GM19452 (cell line): ENCODE measurements at regions not wholly inside any gene's neighbourhood (a gene's known extent, or its start where the extent isn't known, plus 50 kb on each side); places are given as distances from the start of the nearest gene placed in this dataset.

Source experiments
- ATAC-seq: cut with Tn5 transposase; IDR thresholded peaks from one replicate; pipeline ENCODE4 v1.9.1; 2021; ENCODE audit not compliant: unreplicated experiment

DNA sequence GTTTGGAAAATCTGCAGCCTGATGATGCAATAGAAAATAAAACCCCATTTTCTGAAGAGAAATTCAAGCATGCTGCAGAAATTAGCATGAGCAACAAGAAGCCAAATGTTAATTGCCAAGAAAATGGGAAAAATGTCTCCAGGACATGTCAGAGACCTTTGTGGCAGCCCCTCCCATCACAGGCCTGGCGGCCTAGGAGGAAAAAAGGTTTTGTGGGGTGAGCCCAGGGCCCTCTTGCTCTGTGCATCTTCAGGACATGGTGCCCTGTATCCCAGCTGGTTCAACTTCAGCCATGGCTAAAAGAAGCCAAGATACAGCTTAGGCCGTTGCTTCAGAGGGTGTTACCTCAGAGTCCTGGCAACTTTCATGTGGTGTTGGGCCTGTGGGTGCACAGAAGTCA lies 775.5 kb upstream of the SEL1L start:
- no peak for ATAC-seq

GRCh38 chr14:82313889-82314288 lies 780.2 kb upstream of the SEL1L start:
- no peak for ATAC-seq

DNA sequence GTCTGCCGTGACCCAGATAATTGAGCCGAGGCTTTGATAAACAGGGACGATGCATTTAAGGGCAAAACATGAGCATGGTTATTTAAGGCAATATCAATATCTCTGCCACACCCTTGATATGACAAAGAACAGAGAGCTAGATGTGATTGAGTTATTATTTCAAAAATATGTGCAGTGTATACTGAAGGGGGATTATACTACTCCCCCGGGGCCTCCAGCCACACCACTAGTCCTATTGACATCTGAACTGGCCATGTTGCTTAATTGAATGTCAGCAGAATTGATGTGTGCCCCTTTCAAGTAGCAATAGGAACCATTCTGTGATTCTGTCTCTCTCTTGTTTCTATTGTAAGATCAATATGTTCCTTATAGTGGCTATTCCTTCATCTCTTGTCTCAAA lies 794.8 kb upstream of the SEL1L start:
- ATAC-seq = no peak

DNA sequence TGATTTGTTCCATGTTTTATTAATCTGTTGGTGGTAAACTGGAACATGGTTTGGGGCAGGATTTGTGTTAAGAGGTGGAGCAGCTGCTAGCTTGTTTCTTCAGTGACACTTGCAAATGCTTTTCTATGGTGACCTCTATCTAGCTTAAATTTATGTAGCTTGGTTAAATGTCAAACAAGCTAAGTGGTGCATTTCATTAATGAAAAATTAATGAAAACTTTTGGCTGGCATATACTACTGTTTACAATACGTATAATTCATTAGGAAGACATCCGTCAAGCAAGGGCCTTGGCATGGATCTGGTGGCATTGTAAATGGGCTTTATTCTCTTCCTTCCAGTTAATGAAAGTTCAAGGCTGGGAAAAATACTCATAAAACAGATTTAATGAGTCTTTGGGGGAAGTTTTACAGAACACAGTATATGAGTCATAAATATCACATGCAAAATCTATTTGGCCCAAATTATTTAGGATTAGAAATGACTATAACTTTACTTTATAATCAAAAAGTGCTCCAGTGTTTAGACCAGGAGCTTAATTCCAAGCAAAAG lies 807.7 kb upstream of the SEL1L start:
- ATAC-seq = no peak

- ATAC-seq = no peak
These were observed 808.9 kb upstream of the SEL1L start for GRCh38 chr14:82342596-82342995.

DNA sequence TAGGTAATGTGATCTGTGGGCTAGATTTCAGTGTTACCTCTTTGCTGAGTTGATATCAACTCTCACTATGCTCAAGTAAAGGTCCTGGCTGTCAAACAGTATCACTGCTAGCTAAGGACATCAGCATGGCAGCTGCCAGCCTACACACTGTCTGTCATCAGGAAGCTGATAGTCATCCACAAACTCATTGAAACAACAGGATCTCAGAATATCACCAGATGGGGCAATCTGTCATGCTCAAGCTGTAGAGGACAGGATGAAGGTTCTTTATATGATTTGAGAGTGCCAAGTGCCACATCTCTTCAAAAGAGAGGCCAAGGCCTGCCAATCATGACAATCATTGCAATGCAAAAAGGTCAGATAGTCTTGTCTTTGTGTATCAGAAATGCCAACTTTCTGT lies 811.5 kb upstream of the SEL1L start:
- ATAC-seq = no peak

DNA sequence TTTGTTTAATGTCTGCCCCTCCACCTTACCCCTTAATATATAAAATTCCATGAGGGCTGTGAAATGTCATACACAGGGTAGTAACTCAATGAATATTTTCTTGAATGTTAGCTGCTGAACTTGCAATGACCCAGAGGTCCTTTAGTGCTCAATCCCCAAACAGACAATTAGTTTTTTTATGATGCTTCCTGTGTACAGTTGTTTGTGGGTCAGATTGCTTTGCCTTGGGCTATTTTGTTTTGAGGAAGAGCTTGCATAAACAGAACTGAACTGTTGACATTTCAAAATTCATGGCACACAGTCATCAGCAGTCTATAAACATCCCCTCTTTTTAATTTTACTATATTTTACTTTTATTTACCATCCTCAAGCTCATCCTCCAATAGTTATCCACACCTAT lies 820.5 kb upstream of the SEL1L start:
- ATAC-seq = no peak

GRCh38 chr14:82359201-82359600 lies 825.5 kb upstream of the SEL1L start:
- ATAC-seq = no peak

DNA sequence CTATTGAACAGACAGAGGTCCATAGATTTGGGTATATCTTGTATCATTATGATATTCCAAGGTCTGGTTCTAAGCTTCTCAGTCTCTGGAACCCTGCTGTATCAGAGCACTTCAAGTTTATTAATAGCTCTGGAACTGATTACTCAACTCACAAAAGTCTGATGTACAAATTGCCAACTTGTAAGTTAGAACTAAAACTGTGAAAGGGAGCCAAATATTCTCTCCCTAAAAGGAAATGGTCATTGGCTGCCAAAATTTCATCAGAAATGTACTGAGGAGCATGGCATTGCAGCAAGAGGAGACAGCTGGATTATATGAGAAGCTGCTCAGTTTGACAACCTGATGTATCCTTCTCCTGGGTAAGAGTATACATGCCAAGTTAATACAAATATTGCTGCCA lies 828.8 kb upstream of the SEL1L start:
- ATAC-seq = no peak

GRCh38 chr14:82365471-82365870 lies 831.8 kb upstream of the SEL1L start:
- ATAC-seq = no peak

DNA sequence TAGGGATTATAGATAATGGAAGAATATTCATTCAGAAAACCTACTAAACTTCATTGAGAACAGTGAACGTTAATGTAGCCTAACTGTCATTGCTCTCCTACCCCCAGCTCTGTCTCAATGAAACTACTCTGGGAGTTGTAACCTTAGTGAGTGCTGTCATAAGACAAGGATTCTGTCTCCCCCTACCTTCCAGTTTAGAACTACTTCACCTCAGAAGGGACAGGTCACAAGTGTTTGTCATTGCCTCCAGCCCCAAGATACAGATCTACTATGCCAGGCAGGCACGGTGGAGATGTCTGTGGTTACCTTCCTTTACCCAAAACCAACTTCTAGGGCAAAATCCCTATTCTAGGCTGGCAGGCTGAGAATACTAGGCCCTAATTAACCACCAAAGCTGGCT lies 833.1 kb upstream of the SEL1L start:
- ATAC-seq = no peak

- no peak for ATAC-seq
These were observed 845.6 kb upstream of the SEL1L start for GRCh38 chr14:82379291-82379690.

- ATAC-seq = no peak
These were observed 851.4 kb upstream of the SEL1L start for GRCh38 chr14:82385048-82385447.

DNA sequence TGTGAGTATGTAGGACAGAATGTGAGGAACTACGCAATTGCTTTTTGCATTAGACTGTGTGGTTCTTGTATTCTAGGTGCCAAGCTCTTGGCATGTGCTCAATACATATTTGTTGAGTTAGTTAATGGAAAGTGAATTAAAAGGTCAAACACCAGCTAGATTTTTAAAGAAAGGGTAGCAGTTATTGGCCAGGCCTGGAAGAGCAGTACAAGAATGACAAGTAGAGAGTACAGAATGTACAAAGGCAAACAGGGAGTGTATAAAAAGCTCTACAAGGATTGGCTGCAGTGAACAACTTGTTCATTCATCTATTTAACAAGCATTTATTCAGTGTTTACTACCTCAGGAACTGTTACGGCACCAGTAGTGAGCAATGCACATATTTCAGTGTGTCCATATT lies 854.0 kb upstream of the SEL1L start:
- ATAC-seq = no peak

DNA sequence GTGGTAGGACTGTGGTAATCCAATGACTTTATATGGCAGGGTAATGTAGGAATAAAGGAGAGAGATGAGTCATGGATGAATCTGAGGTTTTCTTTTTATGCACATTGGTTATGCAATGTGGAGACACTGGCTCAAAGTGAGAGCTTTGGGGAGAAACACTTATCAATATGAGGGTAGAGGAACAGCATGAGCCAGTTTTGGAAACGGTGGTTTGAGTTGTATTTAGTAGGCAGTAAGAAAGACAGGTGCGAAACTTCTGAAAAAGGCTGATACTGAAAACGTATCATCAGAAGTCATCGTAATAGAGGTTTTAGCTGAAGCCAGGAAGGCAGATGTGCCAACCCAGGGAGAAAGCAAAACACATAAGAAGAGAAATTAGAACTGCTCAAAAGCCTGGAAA lies 854.8 kb upstream of the SEL1L start:
- no peak for ATAC-seq

GRCh38 chr14:82390586-82390985 lies 856.9 kb upstream of the SEL1L start:
- no peak for ATAC-seq

DNA sequence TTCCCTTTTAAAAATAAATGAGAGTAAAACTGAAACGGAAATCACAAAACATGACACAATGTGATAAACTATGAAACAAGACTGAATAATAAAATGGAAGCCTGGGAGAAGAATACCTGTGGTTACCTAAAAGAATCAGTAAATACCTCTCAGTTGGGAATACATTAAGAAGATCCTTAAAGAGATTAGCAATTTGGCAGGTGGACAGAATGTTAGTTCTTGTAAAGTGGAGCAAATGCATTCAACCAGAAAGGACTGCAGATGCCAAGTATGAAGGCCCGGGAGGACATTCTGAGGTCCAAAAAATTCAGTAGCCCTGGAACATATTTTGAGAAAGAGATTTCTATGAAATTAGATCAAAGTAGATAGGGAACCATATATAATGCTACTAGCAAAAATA lies 861.3 kb upstream of the SEL1L start:
- no peak for ATAC-seq

- ATAC-seq = no peak
These were observed 864.6 kb upstream of the SEL1L start for GRCh38 chr14:82398256-82398655.

DNA sequence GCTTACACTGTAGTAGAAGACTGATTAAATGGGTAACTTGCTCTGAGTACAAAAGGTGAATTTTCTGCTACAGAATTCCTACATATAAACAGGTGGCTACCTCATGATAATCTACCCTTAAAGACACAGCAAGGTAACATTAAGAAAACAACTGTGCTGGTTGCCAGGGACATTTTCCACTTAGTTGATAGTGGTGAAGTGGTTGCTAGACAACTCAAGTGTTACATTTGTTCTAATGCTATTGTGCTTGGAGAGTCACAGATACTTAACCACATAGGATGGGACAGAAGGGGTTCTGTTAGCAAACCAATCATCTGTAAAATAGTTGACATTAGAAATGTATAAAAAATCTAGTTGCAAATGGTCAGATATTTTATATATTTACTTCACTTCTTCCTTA lies 870.3 kb upstream of the SEL1L start:
- no peak for ATAC-seq

GRCh38 chr14:82410064-82410463 lies 876.4 kb upstream of the SEL1L start:
- no peak for ATAC-seq

DNA sequence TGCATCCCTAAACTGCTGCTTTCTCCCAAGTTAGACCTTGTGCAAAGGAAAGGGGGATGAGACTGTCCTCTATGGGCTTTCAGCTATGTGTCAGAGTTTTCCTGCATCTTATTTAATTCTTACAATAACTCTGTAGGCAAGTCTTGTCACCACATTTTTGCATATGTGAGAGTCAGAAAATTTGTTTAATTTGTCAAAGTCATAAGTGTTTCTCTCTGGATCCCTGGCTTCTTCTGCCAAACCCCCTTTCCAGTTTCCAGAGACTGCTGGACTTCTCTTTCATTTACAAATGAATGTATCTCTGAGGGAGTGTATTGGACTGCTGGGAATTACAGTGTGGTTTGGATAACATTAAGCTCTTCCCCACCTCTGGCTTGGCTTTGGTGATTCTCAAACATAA lies 877.6 kb upstream of the SEL1L start:
- no peak for ATAC-seq

DNA sequence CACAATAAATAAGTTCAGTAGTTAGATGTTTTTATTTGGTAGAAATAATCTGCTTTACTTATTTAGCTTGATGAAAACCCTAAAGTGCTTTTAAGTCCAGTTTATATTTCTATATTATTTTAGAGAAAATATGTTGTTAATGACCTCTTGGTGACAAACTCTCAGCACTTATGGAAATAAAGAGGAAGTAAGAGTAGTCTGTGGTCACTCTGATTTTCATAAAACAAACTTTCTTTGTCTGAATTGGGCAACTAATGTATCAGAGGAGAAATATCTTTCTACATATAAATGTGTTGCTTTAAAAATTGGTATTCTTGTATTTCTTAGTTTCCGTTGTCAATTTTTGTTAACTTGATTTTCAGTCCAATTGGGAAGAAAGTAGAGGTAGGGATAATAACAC lies 878.9 kb upstream of the SEL1L start:
- no peak for ATAC-seq

DNA sequence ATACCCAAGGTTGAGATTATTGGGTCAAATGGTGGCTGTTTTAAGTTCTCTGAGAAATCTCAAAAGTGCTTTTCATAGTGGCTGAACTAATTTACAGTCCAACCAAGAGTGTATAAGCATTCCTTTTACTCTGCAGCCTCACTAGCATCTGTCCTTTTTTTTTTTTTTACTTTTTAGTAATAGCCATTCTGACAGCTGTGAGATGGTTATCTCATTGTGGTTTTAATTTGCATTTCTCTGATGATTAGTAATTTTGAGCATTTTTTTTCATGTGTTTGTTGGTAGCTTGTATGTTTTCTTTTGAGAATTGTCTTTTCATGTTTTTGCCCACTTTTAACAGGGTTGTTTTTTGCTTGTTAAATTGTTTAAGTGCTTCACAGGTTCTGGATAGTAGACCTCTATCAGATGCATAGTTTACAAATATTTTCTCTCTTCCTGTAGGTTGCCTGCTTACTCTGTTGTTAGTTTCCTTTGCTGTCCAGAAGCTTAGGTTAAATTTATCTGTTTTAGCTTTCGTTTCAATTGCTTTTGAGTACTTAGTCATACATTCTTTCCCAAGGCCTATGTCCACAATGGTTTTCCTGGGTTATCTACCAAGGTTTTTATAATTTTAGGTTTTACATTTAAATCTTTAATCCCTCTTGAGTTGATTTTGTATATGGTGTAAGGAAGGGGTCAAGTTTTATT lies 881.3 kb upstream of the SEL1L start:
- ATAC-seq = peak; percentile 49
